ENCODE measurements at regions not wholly inside any gene's neighbourhood (a gene's known extent, or its start where the extent isn't known, plus 50 kb on each side); places are given as distances from the start of the nearest gene placed in this dataset.
A peak's percentile ranks its signal among the peaks of the same experiment; 100 is the strongest.

- Histone ChIP-seq H2AK5ac (ENCODE audit: low read length, severe bottlenecking) (no peak overlapping the region), H3K9ac (ENCODE audit: low read length) (no peak overlapping the region), H3K36me3 (ENCODE audit: control insufficient read depth in 1 of 2, insufficient read depth in 2 of 2, low read depth in 1 of 2, low read length in 2 of 2) (no peaks in the 10 kb centered on the region), H2BK5ac (ENCODE audit: low read depth, low read length, poor library complexity, severe bottlenecking) (no peak overlapping the region), H4K91ac (ENCODE audit: low read length) (peak overlapping the region; percentile 66), H2BK15ac (ENCODE audit: low read depth, poor library complexity, severe bottlenecking) (peak overlapping the region; percentile 37), H3K27ac (ENCODE audit: low read length, poor library complexity, severe bottlenecking) (no peak overlapping the region), H3K18ac (ENCODE audit: low read depth in 1 of 2, low read length in 2 of 2) (peak overlapping the region; percentile 14 to 52), H3K14ac (ENCODE audit: low read length in 2 of 2) (no peak overlapping the region), H3K27me3 (ENCODE audit: control insufficient read depth in 1 of 2, insufficient read depth in 1 of 2, low read length in 2 of 2) (no peaks in the 10 kb centered on the region), H2BK120ac (ENCODE audit: low read depth, low read length) (peak overlapping the region; percentile 45), H2BK12ac (ENCODE audit: low read length in 2 of 2) (peak overlapping the region; percentile 19 to 72), H3K23ac (ENCODE audit: low read length in 2 of 2) (no peak overlapping the region), H3K4me2 (ENCODE audit: low read length, poor library complexity, severe bottlenecking) (no peak overlapping the region), H2AFZ (ENCODE audit: low read depth, low read length) (no peak overlapping the region), H3K4me3 (ENCODE audit: insufficient read depth in 1 of 2, low read depth in 1 of 2, low read length in 2 of 2) (no peak overlapping the region), H3K79me1 (replicated peaks; ENCODE audit: low read length, poor library complexity, severe bottlenecking) (no peaks in the 10 kb centered on the region), H3K4me1 (ENCODE audit: control insufficient read depth, insufficient read depth, low read depth, low read length) (peaks cover 14% of the 10 kb centered on the region), H4K8ac (ENCODE audit: low read length) (no peak overlapping the region), H3K4ac (ENCODE audit: low read depth in 1 of 2, low read length in 2 of 2) (peak overlapping the region in 1 of 2 experiments; percentile 2), H3K9me3 (ENCODE audit: control insufficient read depth, low read length) (no peaks in the 10 kb centered on the region)
- 93% methylated on average over 6 of the region's 6 CpGs for WGBS
- DNase-seq: no peak
Measured at GRCh38 chr6:4349931-4350330, 214.6 kb upstream of the ECI2 start.

- Histone ChIP-seq H2AFZ (ENCODE audit: low read depth, low read length) (no peak overlapping the region), H3K79me1 (replicated peaks; ENCODE audit: low read length, poor library complexity, severe bottlenecking) (no peaks in the 10 kb centered on the region), H3K18ac (ENCODE audit: low read depth in 1 of 2, low read length in 2 of 2) (peak overlapping the region in 1 of 2 experiments; percentile 46), H3K4ac (ENCODE audit: low read depth in 1 of 2, low read length in 2 of 2) (peak overlapping the region; percentile 18 to 50), H2AK5ac (ENCODE audit: low read length, severe bottlenecking) (no peak overlapping the region), H3K14ac (ENCODE audit: low read length in 2 of 2) (no peak overlapping the region), H2BK120ac (ENCODE audit: low read depth, low read length) (no peak overlapping the region), H3K27me3 (ENCODE audit: control insufficient read depth in 1 of 2, insufficient read depth in 1 of 2, low read length in 2 of 2) (no peaks in the 10 kb centered on the region), H3K36me3 (ENCODE audit: control insufficient read depth in 1 of 2, insufficient read depth in 2 of 2, low read depth in 1 of 2, low read length in 2 of 2) (no peaks in the 10 kb centered on the region), H3K4me2 (ENCODE audit: low read length, poor library complexity, severe bottlenecking) (no peak overlapping the region), H2BK15ac (ENCODE audit: low read depth, poor library complexity, severe bottlenecking) (no peak overlapping the region), H4K8ac (ENCODE audit: low read length) (no peak overlapping the region), H2BK5ac (ENCODE audit: low read depth, low read length, poor library complexity, severe bottlenecking) (no peak overlapping the region), H3K4me1 (ENCODE audit: control insufficient read depth, insufficient read depth, low read depth, low read length) (peaks cover 14% of the 10 kb centered on the region), H2BK12ac (ENCODE audit: low read length in 2 of 2) (peak overlapping the region; percentile 12 to 79), H3K9me3 (ENCODE audit: control insufficient read depth, low read length) (no peaks in the 10 kb centered on the region), H4K91ac (ENCODE audit: low read length) (no peak overlapping the region), H3K9ac (ENCODE audit: low read length) (no peak overlapping the region), H3K4me3 (ENCODE audit: insufficient read depth in 1 of 2, low read depth in 1 of 2, low read length in 2 of 2) (no peak overlapping the region), H3K23ac (ENCODE audit: low read length in 2 of 2) (no peak overlapping the region), H3K27ac (ENCODE audit: low read length, poor library complexity, severe bottlenecking) (no peak overlapping the region)
- WGBS: 93% methylated on average over 11 of the region's 11 CpGs
- no peak for DNase-seq
Measured at GRCh38 chr6:4349323-4349722, 213.9 kb upstream of the ECI2 start.

GRCh38 chr6:4348462-4349112, 213.2 kb upstream of the ECI2 start:
- Histone ChIP-seq H3K9me3 (ENCODE audit: control insufficient read depth, low read length) (no peaks in the 10 kb centered on the region), H3K4ac (ENCODE audit: low read depth in 1 of 2, low read length in 2 of 2) (no peak overlapping the region), H3K27ac (ENCODE audit: low read length, poor library complexity, severe bottlenecking) (no peak overlapping the region), H2BK12ac (ENCODE audit: low read length in 2 of 2) (peak overlapping the region in 1 of 2 experiments; percentile 42), H4K8ac (ENCODE audit: low read length) (peak overlapping the region; percentile 32), H3K27me3 (ENCODE audit: control insufficient read depth in 1 of 2, insufficient read depth in 1 of 2, low read length in 2 of 2) (no peaks in the 10 kb centered on the region), H3K18ac (ENCODE audit: low read depth in 1 of 2, low read length in 2 of 2) (no peak overlapping the region), H3K79me1 (replicated peaks; ENCODE audit: low read length, poor library complexity, severe bottlenecking) (no peaks in the 10 kb centered on the region), H2BK120ac (ENCODE audit: low read depth, low read length) (no peak overlapping the region), H4K91ac (ENCODE audit: low read length) (no peak overlapping the region), H3K14ac (ENCODE audit: low read length in 2 of 2) (no peak overlapping the region), H3K36me3 (ENCODE audit: control insufficient read depth in 1 of 2, insufficient read depth in 2 of 2, low read depth in 1 of 2, low read length in 2 of 2) (no peaks in the 10 kb centered on the region), H3K4me3 (ENCODE audit: insufficient read depth in 1 of 2, low read depth in 1 of 2, low read length in 2 of 2) (no peak overlapping the region), H2AFZ (ENCODE audit: low read depth, low read length) (no peak overlapping the region), H2BK15ac (ENCODE audit: low read depth, poor library complexity, severe bottlenecking) (no peak overlapping the region), H3K4me2 (ENCODE audit: low read length, poor library complexity, severe bottlenecking) (no peak overlapping the region), H2BK5ac (ENCODE audit: low read depth, low read length, poor library complexity, severe bottlenecking) (no peak overlapping the region), H3K23ac (ENCODE audit: low read length in 2 of 2) (no peak overlapping the region), H3K9ac (ENCODE audit: low read length) (no peak overlapping the region), H2AK5ac (ENCODE audit: low read length, severe bottlenecking) (no peak overlapping the region), H3K4me1 (ENCODE audit: control insufficient read depth, insufficient read depth, low read depth, low read length) (peaks cover 20% of the 10 kb centered on the region)
- peak; percentile 78 for DNase-seq
- WGBS: 46% methylated on average over 13 of the region's 14 CpGs

GRCh38 chr6:4347877-4348276, 212.5 kb upstream of the ECI2 start:
- H3K23ac ChIP-seq (ENCODE audit: low read length in 2 of 2): no peak overlapping the region
- no peaks in the 10 kb centered on the region for H3K27me3 ChIP-seq (ENCODE audit: control insufficient read depth in 1 of 2, insufficient read depth in 1 of 2, low read length in 2 of 2)
- H2BK5ac ChIP-seq (ENCODE audit: low read depth, low read length, poor library complexity, severe bottlenecking): no peak overlapping the region
- H3K79me1 ChIP-seq (replicated peaks; ENCODE audit: low read length, poor library complexity, severe bottlenecking): no peaks in the 10 kb centered on the region
- H3K4me3 ChIP-seq (ENCODE audit: insufficient read depth in 1 of 2, low read depth in 1 of 2, low read length in 2 of 2): no peak overlapping the region
- no peaks in the 10 kb centered on the region for H3K9me3 ChIP-seq (ENCODE audit: control insufficient read depth, low read length)
- H3K14ac ChIP-seq (ENCODE audit: low read length in 2 of 2): peak overlapping the region in 1 of 2 experiments; percentile 7
- H3K36me3 ChIP-seq (ENCODE audit: control insufficient read depth in 1 of 2, insufficient read depth in 2 of 2, low read depth in 1 of 2, low read length in 2 of 2): no peaks in the 10 kb centered on the region
- peaks cover 18% of the 10 kb centered on the region for H3K4me1 ChIP-seq (ENCODE audit: control insufficient read depth, insufficient read depth, low read depth, low read length)
- H2BK15ac ChIP-seq (ENCODE audit: low read depth, poor library complexity, severe bottlenecking): peak overlapping the region; percentile 64
- H2BK120ac ChIP-seq (ENCODE audit: low read depth, low read length): peak overlapping the region; percentile 77
- no peak overlapping the region for H3K9ac ChIP-seq (ENCODE audit: low read length)
- H4K8ac ChIP-seq (ENCODE audit: low read length): peak overlapping the region; percentile 27
- peak overlapping the region; percentile 80 to 84 for H2BK12ac ChIP-seq (ENCODE audit: low read length in 2 of 2)
- no peak overlapping the region for H3K27ac ChIP-seq (ENCODE audit: low read length, poor library complexity, severe bottlenecking)
- 97% methylated on average over 9 of the region's 9 CpGs for WGBS
- H2AK5ac ChIP-seq (ENCODE audit: low read length, severe bottlenecking): no peak overlapping the region
- no peak for DNase-seq
- no peak overlapping the region for H2AFZ ChIP-seq (ENCODE audit: low read depth, low read length)
- no peak overlapping the region for H3K4me2 ChIP-seq (ENCODE audit: low read length, poor library complexity, severe bottlenecking)
- H3K4ac ChIP-seq (ENCODE audit: low read depth in 1 of 2, low read length in 2 of 2): peak overlapping the region; percentile 30 to 66
- peak overlapping the region; percentile 56 to 69 for H3K18ac ChIP-seq (ENCODE audit: low read depth in 1 of 2, low read length in 2 of 2)
- peak overlapping the region; percentile 85 for H4K91ac ChIP-seq (ENCODE audit: low read length)

Measured in mesenchymal stem cell (in vitro differentiated cells and primary cell).